GM18951 (cell line): ENCODE measurements at regions not wholly inside any gene's neighbourhood (a gene's known extent, or its start where the extent isn't known, plus 50 kb on each side); places are given as distances from the start of the nearest gene placed in this dataset.
"Not testable (repeated sequence)": the region's sequence is repeated elsewhere in the genome, so short reads cannot be mapped to it uniquely, and the experiment has no call there.

Source experiments
- POLR2A ChIP-seq: IDR thresholded peaks from 4 replicates; pipeline ENCODE4 v1.6.1; 2011; ENCODE audit warnings: mild to moderate bottlenecking; ENCODE audit not compliant: insufficient read length, insufficient read depth; ENCODE audit errors: extremely low read depth
- in situ Hi-C: fragments of 300-500 bp; cut with MboI; formaldehyde crosslinking; loops from one replicate; pipeline ENCODE4 v1.12.0; 2022; ENCODE audit warnings: low sequenced_read_pairs, mixed read lengths, inconsistent platforms; ENCODE audit not compliant: unreplicated experiment

GRCh38 chrX:111041018-111041462, 55.0 kb upstream of the PAK3 start:
- in situ Hi-C loops, result no loop called here

DNA sequence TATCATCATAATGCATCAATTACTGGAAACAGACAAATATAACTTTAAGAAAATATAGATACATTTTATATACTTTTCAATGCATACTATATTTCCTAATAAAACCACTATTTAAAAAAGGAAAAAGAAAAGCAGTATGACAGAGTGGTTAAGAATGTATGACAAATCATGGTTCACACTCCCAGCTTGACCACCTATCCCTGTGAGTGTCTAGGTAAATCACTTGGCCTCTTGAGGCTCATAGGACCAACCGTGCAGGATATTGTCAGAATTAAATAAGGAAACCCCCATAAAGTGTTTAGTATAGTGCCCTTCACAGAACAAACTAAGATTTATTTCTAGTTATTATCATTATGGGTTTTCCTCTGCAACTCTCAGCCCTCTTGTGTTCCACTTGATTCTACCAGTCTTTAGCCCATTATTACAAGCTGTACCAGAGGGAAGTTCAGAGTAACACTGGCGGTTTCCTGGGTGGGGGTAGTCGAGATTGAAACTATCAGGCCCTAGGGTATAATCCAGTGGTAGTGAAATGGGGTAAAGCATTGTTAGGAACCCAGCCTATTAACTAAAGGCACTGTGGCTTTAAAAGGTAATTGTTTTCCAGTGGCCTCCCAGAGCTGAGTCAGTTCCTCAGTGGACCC, 55.5 kb upstream of the PAK3 start:
- in situ Hi-C loops, result no loop called here
- TF ChIP-seq POLR2A, result no peak

More at GRCh38 chrX:111041018-111041462, 55.0 kb upstream of the PAK3 start:
- TF ChIP-seq POLR2A, result no peak

DNA sequence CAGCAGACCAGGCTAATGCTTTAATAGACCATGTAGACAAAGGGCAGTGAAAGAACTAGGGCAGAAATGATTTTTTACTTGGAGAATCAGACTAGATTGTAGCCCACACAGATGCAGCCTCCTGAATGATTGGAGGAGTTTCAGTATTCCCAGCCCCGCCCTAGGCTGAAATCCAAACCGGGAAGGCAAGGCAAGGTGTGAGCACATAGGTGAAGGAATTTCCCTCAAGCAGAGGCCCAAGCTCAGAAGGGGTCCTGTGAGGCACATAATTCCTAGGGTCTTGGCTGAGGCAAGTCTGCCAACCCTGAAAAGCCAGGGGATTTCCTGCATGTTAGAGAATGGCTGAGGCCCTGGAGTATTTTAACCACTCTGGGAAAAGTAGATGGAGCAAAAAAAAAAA, 56.4 kb upstream of the PAK3 start:
- in situ Hi-C loops, result no loop called here
- no peak for TF ChIP-seq POLR2A

DNA sequence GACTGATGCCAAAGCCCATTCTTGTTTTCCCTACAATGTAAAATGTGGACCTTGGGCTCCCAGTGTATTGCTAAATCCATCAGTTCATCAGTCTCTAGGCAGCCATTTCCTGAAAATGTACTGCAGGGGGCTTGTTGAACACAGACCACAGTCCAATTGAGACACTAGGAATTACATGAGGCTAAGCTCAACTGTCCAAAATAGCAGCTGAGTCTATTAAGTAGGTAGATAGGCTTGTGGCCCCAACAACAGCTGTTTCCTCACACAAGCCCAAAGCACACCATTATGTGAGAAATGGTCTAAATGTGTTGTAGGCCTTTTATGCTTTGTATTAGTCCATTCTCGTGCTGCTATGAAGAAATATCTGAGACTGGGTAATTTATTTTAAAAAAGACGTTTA, 60.0 kb upstream of the PAK3 start:
- no peak for TF ChIP-seq POLR2A
- in situ Hi-C loops, result no loop called here

GRCh38 chrX:111035256-111035655, 60.7 kb upstream of the PAK3 start:
- in situ Hi-C loops, result no loop called here
- no peak for TF ChIP-seq POLR2A

DNA sequence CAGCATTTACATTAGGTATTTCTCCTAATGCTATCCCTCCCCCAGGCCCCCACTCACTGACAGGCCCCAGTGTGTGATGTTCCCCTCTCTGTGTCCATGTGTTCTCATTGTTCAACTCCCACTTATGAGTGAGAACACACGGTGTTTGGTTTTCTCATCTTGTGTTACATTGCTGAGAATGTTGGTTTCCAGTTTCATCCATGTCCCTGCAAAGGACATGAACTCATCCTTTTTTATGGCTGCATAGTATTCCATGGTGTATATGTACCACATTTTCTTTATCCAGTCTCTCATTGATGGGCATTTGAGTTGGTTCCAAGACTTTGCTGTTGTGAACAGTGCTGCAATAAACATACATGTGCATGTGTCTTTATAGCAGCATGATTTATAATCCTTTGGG, 73.0 kb upstream of the PAK3 start:
- in situ Hi-C loops, result not testable (repeated sequence)

GRCh38 chrX:111020283-111020682, 75.7 kb upstream of the PAK3 start:
- TF ChIP-seq POLR2A, result no peak
- in situ Hi-C loops, result no loop called here

DNA sequence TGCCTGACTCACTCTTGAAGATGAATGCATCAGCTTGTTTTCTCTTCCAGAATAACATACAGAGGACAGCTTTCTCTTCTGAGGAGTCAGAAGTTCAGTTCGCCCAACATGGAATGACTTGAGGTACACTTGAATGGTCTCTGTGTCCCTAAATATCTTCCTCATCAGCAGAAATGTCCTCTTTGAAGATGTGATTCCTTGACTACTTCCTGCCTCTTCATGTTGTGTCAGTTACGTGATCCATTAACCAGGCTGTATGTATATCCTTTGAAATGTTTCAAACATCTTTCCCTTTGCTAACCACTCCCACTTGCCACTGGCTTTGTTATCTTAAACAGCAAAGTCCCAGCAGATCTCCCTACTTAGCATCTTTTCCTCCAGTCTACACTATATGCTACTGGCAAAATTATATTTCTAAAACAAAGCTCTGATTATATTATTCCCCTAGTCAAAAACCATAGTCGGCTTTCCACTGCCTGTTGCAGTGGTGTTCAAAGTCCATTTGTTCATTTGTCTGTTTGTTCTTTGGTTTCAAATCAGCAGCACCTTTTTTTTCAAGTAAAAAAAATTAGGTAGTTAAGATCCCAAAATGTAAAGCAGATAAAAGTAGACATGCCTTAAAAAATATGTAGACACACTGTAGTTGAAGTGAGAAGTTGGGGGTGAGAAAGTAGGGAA, 82.1 kb upstream of the PAK3 start:
- in situ Hi-C loops, result no loop called here
- no peak for TF ChIP-seq POLR2A

- TF ChIP-seq POLR2A, result no peak
- in situ Hi-C loops, result no loop called here
Measured at GRCh38 chrX:111010111-111010510, 85.9 kb upstream of the PAK3 start.

GRCh38 chrX:111009256-111009655, 86.7 kb upstream of the PAK3 start:
- no peak for TF ChIP-seq POLR2A
- in situ Hi-C loops, result no loop called here

- TF ChIP-seq POLR2A, result no peak
- in situ Hi-C loops, result no loop called here
Measured at GRCh38 chrX:111008126-111008525, 87.9 kb upstream of the PAK3 start.

DNA sequence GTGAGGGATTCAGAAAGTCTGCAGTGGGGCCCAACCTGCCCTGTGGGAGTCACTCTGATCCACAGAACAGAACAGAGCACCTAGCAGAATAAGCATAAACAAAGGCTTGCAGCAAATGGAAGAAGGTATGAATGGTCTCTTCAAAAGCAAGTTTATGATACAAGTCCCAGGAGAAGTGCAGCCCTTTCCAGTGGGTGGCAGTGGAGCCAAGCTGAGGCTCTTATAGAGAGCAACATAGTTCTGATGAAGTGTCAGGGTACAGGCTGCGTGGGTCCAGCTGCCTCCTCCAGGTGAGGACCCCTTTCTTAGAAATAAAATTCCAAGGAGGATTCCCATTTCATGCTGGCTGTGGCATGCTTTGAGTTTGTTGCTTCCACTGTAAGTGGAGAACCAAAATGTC, 88.8 kb upstream of the PAK3 start:
- in situ Hi-C loops, result no loop called here
- no peak for TF ChIP-seq POLR2A

GRCh38 chrX:111006116-111006515, 89.9 kb upstream of the PAK3 start:
- in situ Hi-C loops, result no loop called here
- no peak for TF ChIP-seq POLR2A

- in situ Hi-C loops, result no loop called here
- TF ChIP-seq POLR2A, result no peak
Measured at GRCh38 chrX:111005166-111005565, 90.8 kb upstream of the PAK3 start.
